PFSK-1 (cell line): ENCODE measurements at regions not wholly inside any gene's neighbourhood (a gene's known extent, or its start where the extent isn't known, plus 50 kb on each side); places are given as distances from the start of the nearest gene placed in this dataset.

Source experiments
- FOXP2 ChIP-seq: optimal IDR thresholded peaks from 2 replicates; pipeline ENCODE3; 2011; ENCODE audit warnings: borderline replicate concordance, control low read depth, inconsistent platforms; ENCODE audit not compliant: insufficient read depth; ENCODE audit errors: extremely low read length, extremely low read depth
- POLR2AphosphoS5 ChIP-seq: IDR thresholded peaks from 2 replicates; pipeline ENCODE4 v1.6.1; 2012; ENCODE audit warnings: low read depth, mild to moderate bottlenecking, control low read depth, low read length, moderate library complexity
- REST ChIP-seq, 2 experiments: IDR thresholded peaks; 2 replicates each; pipeline versions ENCODE4 v1.6.1 to v1.8.0; 2011 to 2012; ENCODE audit warnings: low read depth in 2 of 2, low read length in 2 of 2, control low read depth in 1 of 2, inconsistent platforms in 1 of 2, mild to moderate bottlenecking in 1 of 2, moderate library complexity in 1 of 2; ENCODE audit not compliant: insufficient read depth in 1 of 2
- SIN3A ChIP-seq: IDR thresholded peaks from 2 replicates; pipeline ENCODE4 v1.6.1; 2012; ENCODE audit warnings: mild to moderate bottlenecking, low read length, moderate library complexity, borderline replicate concordance; ENCODE audit not compliant: insufficient read depth
- TAF1 ChIP-seq: IDR thresholded peaks from 2 replicates; pipeline ENCODE4 v1.6.1; 2012; ENCODE audit warnings: low read length, control low read depth, borderline replicate concordance; ENCODE audit not compliant: insufficient read depth

GRCh38 chr14:98758440-98758839 lies 513.6 kb downstream of the BCL11B start:
- TF ChIP-seq TAF1 (no peak), SIN3A (no peak), REST (IDR thresholded peaks at IDR 0.05; ENCODE audit: insufficient read depth in 1 of 2, low read depth in 2 of 2, low read length in 2 of 2) (no peak), POLR2AphosphoS5 (no peak), FOXP2 (no peak)

DNA sequence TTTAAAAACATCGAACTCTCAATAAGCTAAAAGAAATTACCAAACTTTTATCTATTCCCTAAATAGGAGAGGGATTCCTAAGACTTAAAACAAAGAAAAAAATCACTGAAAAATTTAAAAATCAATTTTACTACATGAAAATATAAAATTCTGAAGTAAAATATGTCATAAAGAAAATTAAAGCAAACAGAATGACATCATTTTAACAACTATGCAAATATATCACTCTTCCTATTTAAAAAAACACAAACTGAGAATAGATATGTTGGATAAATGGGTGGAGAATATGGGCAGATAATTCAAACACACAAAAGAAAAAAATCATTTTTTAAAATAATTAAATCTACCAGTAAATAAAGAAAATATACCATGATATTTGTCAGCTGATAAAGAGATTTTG lies 510.0 kb downstream of the BCL11B start:
- no peak for TF ChIP-seq TAF1
- TF ChIP-seq POLR2AphosphoS5 = no peak
- TF ChIP-seq FOXP2 = no peak
- no peak for TF ChIP-seq SIN3A
- no peak for TF ChIP-seq REST (IDR thresholded peaks at IDR 0.05; ENCODE audit: insufficient read depth in 1 of 2, low read depth in 2 of 2, low read length in 2 of 2)

DNA sequence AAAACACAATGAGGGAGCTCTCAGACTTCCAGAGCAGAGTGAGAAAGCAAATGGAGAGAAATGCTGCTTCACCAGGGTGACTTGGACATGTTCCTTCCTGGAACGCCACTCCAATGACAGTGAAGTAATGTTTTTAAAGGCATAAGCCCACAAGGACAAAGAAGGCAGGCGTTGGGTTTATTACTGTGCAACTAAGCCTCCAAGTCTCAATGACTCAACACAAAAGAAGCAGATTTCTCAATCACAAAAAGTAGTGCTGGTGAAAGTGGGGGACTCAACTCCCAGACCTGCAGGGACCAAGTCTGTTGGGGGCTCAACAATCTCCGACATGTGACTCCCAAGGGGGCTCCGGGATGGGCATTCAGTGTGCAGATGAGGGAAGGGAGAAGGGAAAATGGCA lies 505.2 kb downstream of the BCL11B start:
- TF ChIP-seq TAF1 (no peak), POLR2AphosphoS5 (no peak), SIN3A (no peak), REST (IDR thresholded peaks at IDR 0.05; ENCODE audit: insufficient read depth in 1 of 2, low read depth in 2 of 2, low read length in 2 of 2) (no peak), FOXP2 (no peak)

- TF ChIP-seq POLR2AphosphoS5 (no peak), REST (IDR thresholded peaks at IDR 0.05; ENCODE audit: insufficient read depth in 1 of 2, low read depth in 2 of 2, low read length in 2 of 2) (no peak), FOXP2 (no peak), SIN3A (no peak), TAF1 (no peak)
Measured at GRCh38 chr14:98769326-98769725, 502.7 kb downstream of the BCL11B start.

GRCh38 chr14:98770151-98770550 lies 501.8 kb downstream of the BCL11B start:
- no peak for TF ChIP-seq FOXP2
- TF ChIP-seq SIN3A = no peak
- no peak for TF ChIP-seq POLR2AphosphoS5
- TF ChIP-seq REST (IDR thresholded peaks at IDR 0.05; ENCODE audit: insufficient read depth in 1 of 2, low read depth in 2 of 2, low read length in 2 of 2) = no peak
- no peak for TF ChIP-seq TAF1
